Activated naive CD8-positive, alpha-beta T cell (primary cell): ENCODE measurements at regions not wholly inside any gene's neighbourhood (a gene's known extent, or its start where the extent isn't known, plus 50 kb on each side); places are given as distances from the start of the nearest gene placed in this dataset.
"Not testable (repeated sequence)": the region's sequence is repeated elsewhere in the genome, so short reads cannot be mapped to it uniquely, and the experiment has no call there.

Experiments used
- H3K27ac Mint-ChIP-seq: one replicate; pipeline ENCODE4 v1.8.0; 2021; ENCODE audit warnings: mixed read lengths
- H3K27me3 Mint-ChIP-seq: one replicate; pipeline ENCODE4 v1.8.0; 2021; ENCODE audit warnings: mixed read lengths
- H3K36me3 Mint-ChIP-seq: one replicate; pipeline ENCODE4 v1.8.0; 2021; ENCODE audit warnings: mixed read lengths
- H3K4me1 Mint-ChIP-seq: one replicate; pipeline ENCODE4 v1.8.0; 2021; ENCODE audit warnings: low read depth, mixed read lengths
- H3K4me3 Mint-ChIP-seq: one replicate; pipeline ENCODE4 v1.8.0; 2021; ENCODE audit warnings: mild to moderate bottlenecking, mixed read lengths
- H3K9me3 Mint-ChIP-seq: one replicate; pipeline ENCODE4 v1.8.0; 2021; ENCODE audit warnings: low read depth, mixed read lengths

- H3K27ac Mint-ChIP-seq: no peak overlapping the region
- H3K27me3 Mint-ChIP-seq: no peaks in the 10 kb centered on the region
- no peak overlapping the region for H3K4me3 Mint-ChIP-seq
- no peaks in the 10 kb centered on the region for H3K36me3 Mint-ChIP-seq
- H3K9me3 Mint-ChIP-seq: peaks cover 14% of the 10 kb centered on the region
- no peaks in the 10 kb centered on the region for H3K4me1 Mint-ChIP-seq
Observed at GRCh38 chr6:66556936-66557335, 849.9 kb upstream of the EYS start.

- Mint-ChIP-seq H3K27me3 (no peaks in the 10 kb centered on the region), H3K27ac (no peak overlapping the region), H3K9me3 (peaks cover 14% of the 10 kb centered on the region), H3K4me1 (no peaks in the 10 kb centered on the region), H3K4me3 (no peak overlapping the region), H3K36me3 (no peaks in the 10 kb centered on the region)
Observed at GRCh38 chr6:66555082-66555481, 848.1 kb upstream of the EYS start.

- no peak overlapping the region for H3K4me3 Mint-ChIP-seq
- H3K4me1 Mint-ChIP-seq: no peaks in the 10 kb centered on the region
- H3K9me3 Mint-ChIP-seq: peaks cover 14% of the 10 kb centered on the region
- H3K36me3 Mint-ChIP-seq: no peaks in the 10 kb centered on the region
- no peaks in the 10 kb centered on the region for H3K27me3 Mint-ChIP-seq
- no peak overlapping the region for H3K27ac Mint-ChIP-seq
Observed at GRCh38 chr6:66553441-66553840, 846.4 kb upstream of the EYS start.

- no peak overlapping the region for H3K4me3 Mint-ChIP-seq
- H3K36me3 Mint-ChIP-seq: no peaks in the 10 kb centered on the region
- no peaks in the 10 kb centered on the region for H3K27me3 Mint-ChIP-seq
- peaks cover 11% of the 10 kb centered on the region for H3K9me3 Mint-ChIP-seq
- H3K27ac Mint-ChIP-seq: no peak overlapping the region
- H3K4me1 Mint-ChIP-seq: no peaks in the 10 kb centered on the region
Observed at GRCh38 chr6:66538551-66539135, 831.6 kb upstream of the EYS start.

GRCh38 chr6:66533921-66534404 lies 826.9 kb upstream of the EYS start:
- H3K27me3 Mint-ChIP-seq: no peaks in the 10 kb centered on the region
- H3K36me3 Mint-ChIP-seq: no peaks in the 10 kb centered on the region
- H3K4me3 Mint-ChIP-seq: no peak overlapping the region
- H3K27ac Mint-ChIP-seq: no peak overlapping the region
- no peaks in the 10 kb centered on the region for H3K4me1 Mint-ChIP-seq
- H3K9me3 Mint-ChIP-seq: peaks cover 9% of the 10 kb centered on the region

- H3K27me3 Mint-ChIP-seq: no peaks in the 10 kb centered on the region
- H3K9me3 Mint-ChIP-seq: peaks cover 3% of the 10 kb centered on the region
- no peak overlapping the region for H3K27ac Mint-ChIP-seq
- H3K36me3 Mint-ChIP-seq: no peaks in the 10 kb centered on the region
- no peaks in the 10 kb centered on the region for H3K4me1 Mint-ChIP-seq
- no peak overlapping the region for H3K4me3 Mint-ChIP-seq
Observed at GRCh38 chr6:66526061-66526460, 819.0 kb upstream of the EYS start.

GRCh38 chr6:66522864-66523263 lies 815.8 kb upstream of the EYS start:
- Mint-ChIP-seq H3K27ac (no peak overlapping the region), H3K27me3 (no peaks in the 10 kb centered on the region), H3K9me3 (peaks cover 9% of the 10 kb centered on the region), H3K4me3 (no peak overlapping the region), H3K4me1 (no peaks in the 10 kb centered on the region), H3K36me3 (no peaks in the 10 kb centered on the region)

GRCh38 chr6:66516377-66516776 lies 809.4 kb upstream of the EYS start:
- H3K4me1 Mint-ChIP-seq: no peaks in the 10 kb centered on the region
- no peak overlapping the region for H3K4me3 Mint-ChIP-seq
- H3K9me3 Mint-ChIP-seq: peaks cover 18% of the 10 kb centered on the region
- no peak overlapping the region for H3K27ac Mint-ChIP-seq
- no peaks in the 10 kb centered on the region for H3K36me3 Mint-ChIP-seq
- no peaks in the 10 kb centered on the region for H3K27me3 Mint-ChIP-seq

- Mint-ChIP-seq H3K9me3 (peaks cover 13% of the 10 kb centered on the region), H3K36me3 (no peaks in the 10 kb centered on the region), H3K4me3 (no peak overlapping the region), H3K4me1 (no peaks in the 10 kb centered on the region), H3K27ac (no peak overlapping the region), H3K27me3 (no peaks in the 10 kb centered on the region)
Observed at GRCh38 chr6:66508433-66508832, 801.4 kb upstream of the EYS start.

- no peaks in the 10 kb centered on the region for H3K36me3 Mint-ChIP-seq
- H3K27me3 Mint-ChIP-seq: no peaks in the 10 kb centered on the region
- H3K4me3 Mint-ChIP-seq: no peak overlapping the region
Observed at GRCh38 chr6:66499851-66500250, 792.8 kb upstream of the EYS start.

GRCh38 chr6:66496659-66497058 lies 789.6 kb upstream of the EYS start:
- Mint-ChIP-seq H3K27me3 (no peaks in the 10 kb centered on the region), H3K9me3 (peaks cover 4% of the 10 kb centered on the region), H3K27ac (no peak overlapping the region), H3K36me3 (no peaks in the 10 kb centered on the region), H3K4me1 (no peaks in the 10 kb centered on the region), H3K4me3 (no peak overlapping the region)

More at GRCh38 chr6:66499851-66500250, 792.8 kb upstream of the EYS start:
- peaks cover 3% of the 10 kb centered on the region for H3K9me3 Mint-ChIP-seq
- no peaks in the 10 kb centered on the region for H3K4me1 Mint-ChIP-seq
- H3K27ac Mint-ChIP-seq: no peak overlapping the region

- not testable (repeated sequence) for H3K9me3 Mint-ChIP-seq, H3K4me3 Mint-ChIP-seq, H3K4me1 Mint-ChIP-seq, H3K27ac Mint-ChIP-seq, H3K27me3 Mint-ChIP-seq, H3K36me3 Mint-ChIP-seq
Observed at GRCh38 chr6:66494643-66495042, 787.6 kb upstream of the EYS start.

- H3K9me3 Mint-ChIP-seq: peaks cover 4% of the 10 kb centered on the region
- H3K27ac Mint-ChIP-seq: no peak overlapping the region
- no peaks in the 10 kb centered on the region for H3K4me1 Mint-ChIP-seq
- no peaks in the 10 kb centered on the region for H3K36me3 Mint-ChIP-seq
- no peaks in the 10 kb centered on the region for H3K27me3 Mint-ChIP-seq
- H3K4me3 Mint-ChIP-seq: no peak overlapping the region
Observed at GRCh38 chr6:66489269-66489987, 782.4 kb upstream of the EYS start.

GRCh38 chr6:66481216-66481615 lies 774.2 kb upstream of the EYS start:
- H3K4me3 Mint-ChIP-seq: no peak overlapping the region
- peaks cover 5% of the 10 kb centered on the region for H3K9me3 Mint-ChIP-seq
- H3K27me3 Mint-ChIP-seq: no peaks in the 10 kb centered on the region
- no peak overlapping the region for H3K27ac Mint-ChIP-seq
- H3K4me1 Mint-ChIP-seq: no peaks in the 10 kb centered on the region
- no peaks in the 10 kb centered on the region for H3K36me3 Mint-ChIP-seq

GRCh38 chr6:66478705-66479104 lies 771.7 kb upstream of the EYS start:
- no peaks in the 10 kb centered on the region for H3K4me1 Mint-ChIP-seq
- no peaks in the 10 kb centered on the region for H3K36me3 Mint-ChIP-seq
- H3K9me3 Mint-ChIP-seq: peaks cover 5% of the 10 kb centered on the region
- no peak overlapping the region for H3K27ac Mint-ChIP-seq
- H3K4me3 Mint-ChIP-seq: no peak overlapping the region
- H3K27me3 Mint-ChIP-seq: no peaks in the 10 kb centered on the region

- Mint-ChIP-seq H3K4me3 (no peak overlapping the region), H3K4me1 (no peaks in the 10 kb centered on the region), H3K27me3 (no peaks in the 10 kb centered on the region), H3K27ac (no peak overlapping the region), H3K9me3 (peaks cover 12% of the 10 kb centered on the region), H3K36me3 (no peaks in the 10 kb centered on the region)
Observed at GRCh38 chr6:66435321-66435720, 728.3 kb upstream of the EYS start.
